D721Med (cell line): ENCODE measurements at regions not wholly inside any gene's neighbourhood (a gene's known extent, or its start where the extent isn't known, plus 50 kb on each side); places are given as distances from the start of the nearest gene placed in this dataset.
"Not testable (repeated sequence)": the region's sequence is repeated elsewhere in the genome, so short reads cannot be mapped to it uniquely, and the experiment has no call there.

Experiments used
- DNase-seq: peaks from one replicate; pipeline ENCODE4 v3.0.0; 2011; ENCODE audit warnings: low spot score; ENCODE audit not compliant: insufficient read length
- FAIRE-seq: peaks from 2 replicates; lab custom pipeline; 2011; peaks lifted over from hg19 to GRCh38; lab: Jason Lieb, UNC
- TF ChIP-seq, protein P1 (sequence below): IDR thresholded peaks from 2 replicates; pipeline ENCODE4 v1.5.1; 2012; ENCODE audit warnings: mild to moderate bottlenecking, control low read depth; ENCODE audit not compliant: insufficient read depth; ENCODE audit errors: missing control alignments

DNA sequence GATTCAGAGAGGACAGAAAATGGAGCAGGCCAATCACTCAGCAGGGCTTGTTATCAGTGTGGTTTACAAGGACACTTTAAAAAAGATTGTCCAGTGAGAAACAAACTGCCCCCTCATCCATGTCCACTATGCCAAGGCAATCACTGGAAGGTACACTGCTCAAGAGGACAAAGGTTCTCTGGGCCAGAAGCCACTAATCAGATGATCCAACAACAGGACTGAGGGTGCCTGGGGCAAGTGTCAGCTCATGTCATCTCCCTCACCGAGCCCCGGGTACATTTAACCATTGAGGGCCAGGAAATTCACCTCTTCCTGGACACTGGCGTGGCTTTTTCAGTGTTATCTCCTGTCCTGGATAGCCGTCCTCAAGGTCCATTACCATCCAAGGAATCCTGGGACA is 513.7 kb upstream of the EPHA6 start:
- no peak for FAIRE-seq
- TF ChIP-seq, protein P1, sequence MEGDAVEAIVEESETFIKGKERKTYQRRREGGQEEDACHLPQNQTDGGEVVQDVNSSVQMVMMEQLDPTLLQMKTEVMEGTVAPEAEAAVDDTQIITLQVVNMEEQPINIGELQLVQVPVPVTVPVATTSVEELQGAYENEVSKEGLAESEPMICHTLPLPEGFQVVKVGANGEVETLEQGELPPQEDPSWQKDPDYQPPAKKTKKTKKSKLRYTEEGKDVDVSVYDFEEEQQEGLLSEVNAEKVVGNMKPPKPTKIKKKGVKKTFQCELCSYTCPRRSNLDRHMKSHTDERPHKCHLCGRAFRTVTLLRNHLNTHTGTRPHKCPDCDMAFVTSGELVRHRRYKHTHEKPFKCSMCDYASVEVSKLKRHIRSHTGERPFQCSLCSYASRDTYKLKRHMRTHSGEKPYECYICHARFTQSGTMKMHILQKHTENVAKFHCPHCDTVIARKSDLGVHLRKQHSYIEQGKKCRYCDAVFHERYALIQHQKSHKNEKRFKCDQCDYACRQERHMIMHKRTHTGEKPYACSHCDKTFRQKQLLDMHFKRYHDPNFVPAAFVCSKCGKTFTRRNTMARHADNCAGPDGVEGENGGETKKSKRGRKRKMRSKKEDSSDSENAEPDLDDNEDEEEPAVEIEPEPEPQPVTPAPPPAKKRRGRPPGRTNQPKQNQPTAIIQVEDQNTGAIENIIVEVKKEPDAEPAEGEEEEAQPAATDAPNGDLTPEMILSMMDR, result no peak
- no peak for DNase-seq

DNA sequence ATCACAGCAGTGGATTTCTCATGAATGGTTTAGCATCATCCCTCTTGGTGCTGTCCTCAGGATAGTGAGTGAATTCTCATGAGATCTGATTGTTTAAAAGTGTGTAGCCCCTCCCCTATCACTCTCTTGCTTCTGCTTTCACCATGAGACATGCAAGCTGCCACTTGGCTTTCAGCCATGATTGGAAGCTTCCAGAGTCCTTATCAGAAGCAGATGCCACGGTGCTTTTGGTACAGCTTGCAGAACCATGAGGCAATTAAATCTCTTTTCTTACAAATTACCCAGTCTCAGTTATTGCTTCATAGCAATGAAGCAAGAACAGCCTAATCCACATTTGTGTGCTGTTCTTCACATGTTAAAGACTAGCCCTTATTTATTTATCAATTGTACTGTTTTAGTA is 495.2 kb upstream of the EPHA6 start:
- no peak for FAIRE-seq
- TF ChIP-seq, protein P1, result no peak
- no peak for DNase-seq

DNA sequence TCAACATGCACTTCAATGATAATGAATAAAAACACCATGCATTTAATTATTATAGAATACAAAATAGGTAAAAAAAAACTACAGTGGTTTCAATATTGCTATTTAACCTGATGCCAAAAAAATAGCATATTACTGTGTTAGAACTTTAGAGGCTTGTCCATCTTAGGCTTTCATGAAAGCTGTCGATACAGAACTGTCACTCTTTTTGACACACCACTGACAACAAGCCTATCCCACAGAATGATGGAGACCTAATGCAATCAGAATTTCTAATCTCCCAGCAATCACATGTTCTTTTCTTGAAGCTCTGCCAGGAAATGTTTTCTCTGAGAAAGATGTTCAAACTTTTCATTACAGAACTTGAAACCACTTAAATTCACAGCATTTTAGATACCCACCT is 490.3 kb upstream of the EPHA6 start:
- TF ChIP-seq, protein P1, result no peak
- no peak for FAIRE-seq
- DNase-seq, result no peak

DNA sequence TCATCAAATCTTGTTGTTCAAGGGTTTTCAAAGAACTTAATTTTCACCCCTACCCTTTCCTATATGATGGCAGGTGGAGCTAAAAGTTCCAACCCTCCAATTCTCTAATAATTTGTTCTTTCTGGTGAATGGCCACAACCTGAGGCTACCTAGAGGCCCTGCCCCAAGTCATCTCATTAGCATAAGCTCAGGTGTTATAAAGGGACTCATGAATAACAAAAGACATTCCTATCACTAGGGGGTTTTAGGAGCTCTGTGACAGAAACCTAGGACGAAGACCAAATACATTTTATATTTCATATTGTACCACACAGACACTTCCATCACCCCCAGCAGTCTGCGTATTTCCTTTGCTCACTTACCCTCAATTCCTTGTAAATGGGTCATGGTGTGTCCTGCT is 483.6 kb upstream of the EPHA6 start:
- DNase-seq (no peak), FAIRE-seq (no peak)
- TF ChIP-seq, protein P1, result no peak

DNA sequence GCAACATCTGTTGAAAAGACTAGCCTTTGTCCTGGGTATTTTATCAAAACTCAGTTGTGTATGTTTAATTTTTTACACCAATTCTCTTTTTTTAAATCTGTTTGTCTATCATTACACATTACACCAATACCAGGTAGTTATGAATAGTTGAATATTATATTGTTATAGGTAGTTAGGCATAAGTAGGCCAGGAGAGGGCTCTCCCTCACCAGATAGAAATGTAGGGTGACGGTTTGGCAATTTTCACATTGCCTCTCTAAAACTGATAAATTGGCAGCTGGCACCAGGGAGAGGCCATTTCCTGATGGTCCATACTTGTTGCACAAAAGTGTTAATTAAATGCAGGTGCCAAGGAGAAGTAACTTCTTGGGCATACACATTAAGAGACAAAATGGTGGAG is 483.1 kb upstream of the EPHA6 start:
- DNase-seq (no peak), FAIRE-seq (no peak)
- TF ChIP-seq, protein P1, result peak; percentile 8

DNA sequence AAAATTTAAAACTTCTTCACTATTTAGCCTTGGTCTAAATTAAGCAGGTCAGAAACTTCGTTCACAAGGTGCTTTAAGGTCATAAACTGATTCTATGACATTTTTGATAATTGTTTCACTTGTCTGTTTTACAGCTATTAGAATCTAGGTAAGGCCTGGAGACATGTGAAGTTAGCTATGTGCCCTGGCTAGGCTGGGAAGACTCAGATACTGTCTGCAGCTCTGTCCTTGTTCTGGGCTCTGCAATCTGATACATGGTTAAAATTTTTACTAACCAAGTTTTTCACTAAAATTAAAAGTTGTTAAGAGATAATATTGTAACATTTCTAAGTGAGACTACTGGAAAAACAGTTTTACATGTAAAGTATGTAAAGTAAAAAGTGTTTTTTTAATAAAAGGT is 479.6 kb upstream of the EPHA6 start:
- TF ChIP-seq, protein P1, result no peak
- no peak for FAIRE-seq
- no peak for DNase-seq

DNA sequence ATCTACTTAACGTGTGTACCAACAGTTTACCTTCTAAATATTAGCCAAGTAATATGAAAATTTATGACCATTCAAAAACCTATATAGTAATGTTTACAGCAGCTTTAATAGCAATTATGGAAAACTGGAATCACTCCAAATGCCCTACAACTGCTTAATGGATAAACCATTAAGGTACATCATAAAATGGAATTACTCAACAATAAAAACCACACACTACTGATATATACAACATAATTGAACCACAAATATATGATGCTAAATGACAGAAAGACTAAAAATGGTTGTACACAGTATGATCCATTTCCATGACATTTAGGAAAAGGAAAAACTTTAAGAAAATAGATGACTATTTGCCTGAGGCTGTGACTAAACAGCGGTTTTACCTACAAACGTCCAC is 467.1 kb upstream of the EPHA6 start:
- TF ChIP-seq, protein P1, result no peak
- no peak for DNase-seq
- no peak for FAIRE-seq

DNA sequence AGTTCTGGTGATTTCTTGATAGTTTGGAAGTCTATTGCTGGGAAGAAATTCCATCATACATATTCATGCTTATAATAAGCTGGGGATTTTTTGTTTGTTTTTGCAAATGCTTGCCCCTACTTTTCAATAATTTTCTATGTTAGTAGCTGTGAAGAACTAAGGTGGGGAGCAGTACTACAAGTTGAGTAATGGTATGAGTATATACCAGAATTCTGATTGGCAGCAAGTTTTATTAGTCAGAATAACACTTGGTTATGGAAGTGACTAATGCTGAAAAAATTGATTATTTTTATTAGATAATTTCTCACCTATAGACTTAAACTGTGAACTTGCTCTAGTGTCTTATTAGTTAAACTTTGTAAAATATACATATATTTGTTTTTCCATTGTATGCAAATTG is 462.8 kb upstream of the EPHA6 start:
- FAIRE-seq, DNase-seq: not testable (repeated sequence)
